IPS-18c (cell line): ENCODE measurements at regions not wholly inside any gene's neighbourhood (a gene's known extent, or its start where the extent isn't known, plus 50 kb on each side); places are given as distances from the start of the nearest gene placed in this dataset.
"Not testable (repeated sequence)": the region's sequence is repeated elsewhere in the genome, so short reads cannot be mapped to it uniquely, and the experiment has no call there.

Experiments used
- H3K4me3 ChIP-seq: 2 replicates; pipeline ENCODE4 v1.7.0; 2013; ENCODE audit warnings: low read depth, mild to moderate bottlenecking, low read length, moderate library complexity; ENCODE audit not compliant: insufficient read depth
- H3K9me3 ChIP-seq: one replicate; pipeline ENCODE4 v1.6.1; 2013; ENCODE audit warnings: mild to moderate bottlenecking, low read length, moderate library complexity; ENCODE audit not compliant: control insufficient read depth, insufficient read depth

GRCh38 chr2:195108182-195108581 lies 548.8 kb upstream of the SLC39A10 start:
- Histone ChIP-seq H3K4me3 (no peak overlapping the region), H3K9me3 (peaks cover 2% of the 10 kb centered on the region)

- H3K4me3 ChIP-seq = no peak overlapping the region
- H3K9me3 ChIP-seq = peaks cover 2% of the 10 kb centered on the region
These were observed 550.2 kb upstream of the SLC39A10 start for GRCh38 chr2:195106681-195107380.

DNA sequence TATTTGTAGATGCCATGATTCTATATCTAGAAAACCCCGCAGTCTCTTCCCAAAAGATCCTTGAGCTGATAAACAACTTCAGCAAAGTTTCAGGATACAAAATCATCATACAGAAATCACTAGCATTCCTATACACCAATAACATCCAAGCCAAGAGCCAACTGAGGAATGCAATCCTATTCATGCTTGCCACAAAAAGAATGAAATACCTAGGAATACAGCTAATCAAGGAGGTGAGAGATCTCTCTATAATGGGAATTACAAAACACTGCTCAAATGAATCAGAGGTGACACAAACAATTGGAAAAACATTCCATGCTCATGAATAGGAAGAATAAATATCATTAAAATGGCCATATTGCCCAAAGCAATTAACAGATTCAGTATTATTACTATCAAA lies 551.4 kb upstream of the SLC39A10 start:
- Histone ChIP-seq H3K9me3 (peaks cover 2% of the 10 kb centered on the region), H3K4me3 (no peak overlapping the region)

- Histone ChIP-seq H3K4me3 (no peak overlapping the region), H3K9me3 (no peaks in the 10 kb centered on the region)
These were observed 562.7 kb upstream of the SLC39A10 start for GRCh38 chr2:195094330-195094729.

DNA sequence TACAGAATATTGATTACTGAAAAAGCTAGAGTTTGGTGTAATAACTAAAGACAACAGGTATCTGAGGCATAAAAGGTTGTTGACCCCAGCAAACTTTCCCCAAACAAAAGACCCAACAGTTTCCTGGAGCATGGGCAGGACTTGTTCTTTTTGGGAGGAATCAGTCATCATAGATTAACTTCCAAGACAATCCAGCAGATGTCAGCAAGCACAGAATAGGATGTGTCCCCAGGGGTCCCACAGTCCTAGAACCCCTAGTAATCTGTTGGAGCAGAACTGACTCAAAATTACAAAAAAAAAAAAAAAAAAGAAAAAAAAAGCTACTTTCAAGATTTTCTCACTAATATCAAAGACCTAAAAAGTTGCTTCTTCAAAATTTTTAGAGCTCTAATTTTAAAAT lies 564.7 kb upstream of the SLC39A10 start:
- Histone ChIP-seq H3K4me3 (no peak overlapping the region), H3K9me3 (no peaks in the 10 kb centered on the region)

- H3K9me3 ChIP-seq, H3K4me3 ChIP-seq: not testable (repeated sequence)
These were observed 584.2 kb upstream of the SLC39A10 start for GRCh38 chr2:195072806-195073205.

DNA sequence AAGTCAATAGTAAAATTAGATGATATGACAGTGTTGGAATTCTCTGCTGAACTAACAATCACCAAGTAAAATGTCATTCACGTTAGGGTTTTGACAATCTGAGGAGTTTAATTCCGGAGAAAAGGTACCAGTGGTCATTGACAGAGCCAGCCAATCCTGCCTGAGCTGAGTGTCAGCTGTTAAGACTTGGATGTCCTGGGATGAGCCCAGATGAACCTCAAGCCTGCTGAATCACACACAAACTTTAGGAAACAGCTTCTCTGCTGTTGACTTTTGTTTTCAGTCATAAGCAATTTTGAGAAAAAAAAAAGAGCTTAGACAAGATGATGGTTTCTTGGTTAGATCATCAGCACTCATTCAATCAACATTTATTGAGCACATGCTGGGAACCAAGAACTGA lies 600.0 kb upstream of the SLC39A10 start:
- no peak overlapping the region for H3K4me3 ChIP-seq

GRCh38 chr2:195055996-195056395 lies 601.0 kb upstream of the SLC39A10 start:
- H3K9me3 ChIP-seq = no peaks in the 10 kb centered on the region

More for the DNA sequence above, 600.0 kb upstream of the SLC39A10 start:
- no peaks in the 10 kb centered on the region for H3K9me3 ChIP-seq

GRCh38 chr2:195051401-195051800 lies 605.6 kb upstream of the SLC39A10 start:
- no peaks in the 10 kb centered on the region for H3K9me3 ChIP-seq
- no peak overlapping the region for H3K4me3 ChIP-seq

More at GRCh38 chr2:195055996-195056395, 601.0 kb upstream of the SLC39A10 start:
- no peak overlapping the region for H3K4me3 ChIP-seq

DNA sequence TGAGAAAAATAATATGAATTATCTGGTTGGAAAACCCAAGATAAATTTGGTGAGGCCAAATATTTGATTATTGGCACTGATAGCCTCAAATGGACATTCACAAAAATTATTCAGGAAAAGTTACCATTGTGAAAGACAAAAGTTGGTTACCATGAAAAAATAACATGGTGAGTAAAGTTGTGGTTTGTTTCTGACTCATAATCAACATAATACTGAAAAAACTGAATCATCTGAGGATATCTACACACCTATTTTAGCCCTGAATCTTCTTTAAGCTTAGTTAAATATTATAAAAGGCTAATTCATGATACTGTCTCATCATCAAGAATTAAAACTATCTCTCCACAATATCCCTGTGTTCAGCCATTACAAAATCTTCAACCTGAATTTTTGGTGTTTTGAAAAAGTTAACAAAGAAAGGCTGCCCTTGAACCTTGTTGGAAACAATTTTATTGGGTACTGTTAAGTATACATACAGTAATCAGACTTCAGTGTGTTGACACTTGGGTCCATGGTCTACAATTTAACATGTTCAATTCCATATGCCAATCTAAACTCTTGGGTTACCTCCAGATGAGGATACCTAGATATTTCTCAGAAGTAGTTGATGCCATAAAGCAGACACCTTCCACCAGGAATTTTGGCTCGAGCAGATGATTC lies 607.5 kb upstream of the SLC39A10 start:
- Histone ChIP-seq H3K4me3 (no peak overlapping the region), H3K9me3 (no peaks in the 10 kb centered on the region)

- H3K9me3 ChIP-seq = no peaks in the 10 kb centered on the region
- no peak overlapping the region for H3K4me3 ChIP-seq
These were observed 609.1 kb upstream of the SLC39A10 start for GRCh38 chr2:195047955-195048354.

DNA sequence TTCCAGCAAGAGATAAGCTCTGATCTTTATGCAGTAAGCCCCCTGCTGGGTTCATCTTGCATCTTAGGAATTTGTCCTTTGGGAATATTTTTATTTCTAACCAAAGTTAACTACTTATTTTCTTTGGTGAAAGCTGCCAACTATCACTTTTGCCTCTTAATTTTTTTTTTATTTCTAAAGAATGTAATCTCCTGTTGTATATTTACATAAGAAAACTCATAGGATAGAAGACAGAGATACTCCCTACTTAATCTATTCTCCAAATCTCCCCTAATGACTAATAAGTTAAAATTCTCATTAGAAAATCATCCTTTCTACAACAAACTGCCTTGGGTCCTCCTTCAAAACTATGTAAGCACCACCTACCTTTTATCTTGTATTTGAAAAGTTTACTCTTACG lies 612.2 kb upstream of the SLC39A10 start:
- Histone ChIP-seq H3K4me3 (no peak overlapping the region), H3K9me3 (no peaks in the 10 kb centered on the region)

DNA sequence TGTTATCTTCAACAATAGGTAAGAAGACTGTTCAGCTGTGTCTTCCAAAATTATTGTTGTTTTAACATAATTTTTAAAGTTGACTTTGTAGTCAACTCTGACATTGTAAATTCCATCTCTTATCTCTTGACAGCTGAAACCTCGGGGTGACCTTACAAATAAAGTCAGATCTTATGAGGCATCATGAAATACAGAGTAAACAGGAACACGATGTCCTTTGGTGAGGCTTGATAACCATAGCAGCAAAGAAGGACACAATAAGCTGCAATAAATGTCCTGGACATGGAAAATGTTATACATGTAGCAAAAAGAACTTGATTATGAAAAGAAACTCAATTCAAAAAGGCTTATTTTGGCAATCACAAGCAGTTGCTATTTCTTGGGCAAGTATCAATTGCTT lies 618.9 kb upstream of the SLC39A10 start:
- H3K4me3 ChIP-seq = no peak overlapping the region
- H3K9me3 ChIP-seq = no peaks in the 10 kb centered on the region

- H3K4me3 ChIP-seq = no peak overlapping the region
These were observed 620.0 kb upstream of the SLC39A10 start for GRCh38 chr2:195037045-195037444.

DNA sequence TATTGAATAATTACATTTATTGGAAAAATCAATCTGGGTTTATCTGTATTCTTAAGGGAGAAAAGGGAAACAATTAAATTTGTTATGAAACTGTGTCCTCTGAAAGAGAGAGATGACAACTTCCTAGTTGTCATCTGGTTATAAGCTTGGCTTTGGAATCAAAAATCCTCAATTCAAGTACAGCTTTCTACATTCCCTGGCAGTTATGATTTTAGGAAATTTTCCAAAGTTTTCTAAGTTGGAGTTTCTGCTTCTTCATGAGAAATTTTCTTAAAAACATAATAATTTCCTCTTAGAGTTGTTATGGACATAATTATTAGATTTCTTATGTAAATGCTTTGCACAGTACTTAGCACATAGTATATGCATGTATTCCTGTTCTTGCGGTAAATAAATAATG lies 625.6 kb upstream of the SLC39A10 start:
- H3K4me3 ChIP-seq = no peak overlapping the region
- H3K9me3 ChIP-seq = no peaks in the 10 kb centered on the region

More at GRCh38 chr2:195037045-195037444, 620.0 kb upstream of the SLC39A10 start:
- H3K9me3 ChIP-seq = no peaks in the 10 kb centered on the region

- H3K4me3 ChIP-seq = no peak overlapping the region
These were observed 627.0 kb upstream of the SLC39A10 start for GRCh38 chr2:195029804-195030654.

GRCh38 chr2:195027947-195028346 lies 629.1 kb upstream of the SLC39A10 start:
- Histone ChIP-seq H3K4me3 (no peak overlapping the region), H3K9me3 (no peaks in the 10 kb centered on the region)

More at GRCh38 chr2:195029804-195030654, 627.0 kb upstream of the SLC39A10 start:
- H3K9me3 ChIP-seq = no peaks in the 10 kb centered on the region

DNA sequence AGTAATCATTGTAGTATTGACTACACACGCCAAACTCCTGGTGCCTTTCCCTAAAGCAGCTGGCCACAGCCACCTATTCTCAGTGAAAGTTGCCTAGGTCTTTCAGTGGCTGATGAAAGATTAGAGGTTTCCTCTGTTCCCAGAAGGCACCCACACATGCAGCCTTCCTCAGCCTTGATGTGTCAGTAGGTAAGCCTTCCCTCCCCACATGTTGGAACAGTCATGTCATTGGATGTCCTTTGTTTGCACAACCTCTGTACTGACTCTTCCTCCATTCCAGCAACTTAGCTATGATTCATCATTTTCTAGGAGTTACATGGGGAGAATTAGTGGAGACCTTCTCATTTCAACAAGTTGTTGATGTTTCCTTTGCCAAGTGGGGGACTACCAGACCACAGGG lies 630.8 kb upstream of the SLC39A10 start:
- no peaks in the 10 kb centered on the region for H3K9me3 ChIP-seq
- H3K4me3 ChIP-seq = no peak overlapping the region
